IPS-15b (cell line): ENCODE measurements at regions not wholly inside any gene's neighbourhood (a gene's known extent, or its start where the extent isn't known, plus 50 kb on each side); places are given as distances from the start of the nearest gene placed in this dataset.
"Not testable (repeated sequence)": the region's sequence is repeated elsewhere in the genome, so short reads cannot be mapped to it uniquely, and the experiment has no call there.

Experiments used
- H3K27me3 ChIP-seq: one replicate; pipeline ENCODE4 v1.6.1; 2013; ENCODE audit warnings: low read length; ENCODE audit not compliant: control insufficient read depth, insufficient read depth
- H3K36me3 ChIP-seq: one replicate; pipeline ENCODE4 v1.6.1; 2013; ENCODE audit warnings: low read length; ENCODE audit not compliant: control insufficient read depth, insufficient read depth
- H3K4me1 ChIP-seq: one replicate; pipeline ENCODE4 v1.6.1; 2013; ENCODE audit warnings: mild to moderate bottlenecking, low read length; ENCODE audit not compliant: control insufficient read depth, insufficient read depth
- H3K4me3 ChIP-seq: one replicate; pipeline ENCODE4 v1.5.1; 2013; ENCODE audit warnings: low read depth, low read length
- H3K9ac ChIP-seq: one replicate; pipeline ENCODE4 v1.6.1; 2013; ENCODE audit warnings: low read depth, mild to moderate bottlenecking, low read length
- H3K9me3 ChIP-seq: one replicate; pipeline ENCODE4 v1.6.1; 2013; ENCODE audit warnings: mild to moderate bottlenecking, low read length; ENCODE audit not compliant: control insufficient read depth, insufficient read depth

- not testable (repeated sequence) for H3K4me3 ChIP-seq, H3K4me1 ChIP-seq, H3K36me3 ChIP-seq, H3K9ac ChIP-seq, H3K9me3 ChIP-seq
- H3K27me3 ChIP-seq, result peaks cover 23% of the 10 kb centered on the region
Observed at GRCh38 chr1:121007755-121008154, 118.2 kb downstream of the PPIAL4A start.

- H3K9ac ChIP-seq, H3K4me1 ChIP-seq, H3K36me3 ChIP-seq, H3K9me3 ChIP-seq: not testable (repeated sequence)
- Histone ChIP-seq H3K27me3 (peaks cover 23% of the 10 kb centered on the region), H3K4me3 (peak overlapping the region; percentile 41)
Observed at GRCh38 chr1:121008512-121009215, 119.1 kb downstream of the PPIAL4A start.

- H3K27me3 ChIP-seq, result peaks cover 23% of the 10 kb centered on the region
Observed at GRCh38 chr1:121009216-121010057, 119.9 kb downstream of the PPIAL4A start.

GRCh38 chr1:121010141-121010540 lies 120.6 kb downstream of the PPIAL4A start:
- peaks cover 23% of the 10 kb centered on the region for H3K27me3 ChIP-seq
- H3K4me1 ChIP-seq, H3K36me3 ChIP-seq, H3K9ac ChIP-seq, H3K4me3 ChIP-seq, H3K9me3 ChIP-seq: not testable (repeated sequence)

More at GRCh38 chr1:121009216-121010057, 119.9 kb downstream of the PPIAL4A start:
- not testable (repeated sequence) for H3K9me3 ChIP-seq, H3K36me3 ChIP-seq, H3K9ac ChIP-seq, H3K4me1 ChIP-seq
- peak overlapping the region; percentile 41 for H3K4me3 ChIP-seq

- not testable (repeated sequence) for H3K9me3 ChIP-seq, H3K9ac ChIP-seq, H3K36me3 ChIP-seq, H3K4me3 ChIP-seq, H3K4me1 ChIP-seq
- H3K27me3 ChIP-seq, result peaks cover 18% of the 10 kb centered on the region
Observed at GRCh38 chr1:121013181-121013580, 123.6 kb downstream of the PPIAL4A start.

GRCh38 chr1:121016182-121017028 lies 126.8 kb downstream of the PPIAL4A start:
- H3K27me3 ChIP-seq, H3K9ac ChIP-seq, H3K9me3 ChIP-seq, H3K36me3 ChIP-seq, H3K4me3 ChIP-seq, H3K4me1 ChIP-seq: not testable (repeated sequence)

GRCh38 chr1:121019715-121020349 lies 130.3 kb downstream of the PPIAL4A start:
- H3K4me3 ChIP-seq, H3K9ac ChIP-seq, H3K36me3 ChIP-seq, H3K9me3 ChIP-seq, H3K27me3 ChIP-seq, H3K4me1 ChIP-seq: not testable (repeated sequence)

- H3K9ac ChIP-seq, H3K9me3 ChIP-seq, H3K27me3 ChIP-seq, H3K4me1 ChIP-seq, H3K36me3 ChIP-seq: not testable (repeated sequence)
- peak overlapping the region; percentile 49 for H3K4me3 ChIP-seq
Observed at GRCh38 chr1:121020350-121021236, 131.0 kb downstream of the PPIAL4A start.

GRCh38 chr1:121021716-121022115 lies 132.1 kb downstream of the PPIAL4A start:
- H3K9ac ChIP-seq, H3K27me3 ChIP-seq, H3K4me1 ChIP-seq, H3K36me3 ChIP-seq, H3K9me3 ChIP-seq: not testable (repeated sequence)
- peak overlapping the region; percentile 26 for H3K4me3 ChIP-seq

- H3K4me1 ChIP-seq, H3K9me3 ChIP-seq, H3K9ac ChIP-seq, H3K4me3 ChIP-seq, H3K27me3 ChIP-seq, H3K36me3 ChIP-seq: not testable (repeated sequence)
Observed at GRCh38 chr1:121032878-121033494, 143.4 kb downstream of the PPIAL4A start.
